ENCODE measurements at regions not wholly inside any gene's neighbourhood (a gene's known extent, or its start where the extent isn't known, plus 50 kb on each side); places are given as distances from the start of the nearest gene placed in this dataset.
"Not testable (repeated sequence)": the region's sequence is repeated elsewhere in the genome, so short reads cannot be mapped to it uniquely, and the experiment has no call there.

- DNase-seq: no peak
- no peaks in the 10 kb centered on the region for H3K9me3 ChIP-seq (ENCODE audit: control extremely low read depth in 1 of 5, control insufficient read depth in 4 of 5, insufficient read depth in 2 of 5, low read depth in 1 of 5, low read length in 4 of 5)
- H3K36me3 ChIP-seq (ENCODE audit: control insufficient read depth in 4 of 4, insufficient read depth in 4 of 4, low read length in 3 of 4): no peaks in the 10 kb centered on the region
- H3K27me3 ChIP-seq (replicated peaks in 2 of 5; ENCODE audit: control insufficient read depth in 4 of 5, insufficient read depth in 5 of 5, low read length in 4 of 5): no peaks in the 10 kb centered on the region
- 100% methylated on average over 2 of the region's 3 CpGs for WGBS (ENCODE audit: insufficient coverage)
- ChIA-PET CTCF (interaction anchor here (0.6 kb wide), 1 partner anchor 11 kb away, joined by 3 read pairs; no protein-coding TSS in a partner anchor), POLR2A (no interaction called here)
- no peak overlapping the region for H3K27ac ChIP-seq (ENCODE audit: insufficient read depth in 1 of 2, low read depth in 1 of 2, low read length in 2 of 2, poor library complexity in 1 of 2, severe bottlenecking in 2 of 2)
- no peak overlapping the region for H3K4me3 ChIP-seq (ENCODE audit: control insufficient read depth in 1 of 7, extremely low read depth in 1 of 7, insufficient read depth in 4 of 7, low read depth in 2 of 7, low read length in 6 of 7)
- H3K4me1 ChIP-seq (ENCODE audit: control extremely low read depth in 1 of 4, control insufficient read depth in 4 of 4, insufficient read depth in 4 of 4, low read length in 3 of 4): no peaks in the 10 kb centered on the region
These were observed 1066.7 kb upstream of the PCDH20 start for GRCh38 chr13:62482351-62482750.

- no peak overlapping the region for H3K4me3 ChIP-seq (ENCODE audit: control insufficient read depth in 1 of 7, extremely low read depth in 1 of 7, insufficient read depth in 4 of 7, low read depth in 2 of 7, low read length in 6 of 7)
- H3K27ac ChIP-seq (ENCODE audit: insufficient read depth in 1 of 2, low read depth in 1 of 2, low read length in 2 of 2, poor library complexity in 1 of 2, severe bottlenecking in 2 of 2): no peak overlapping the region
- CTCF ChIA-PET: no interaction called here
- no peaks in the 10 kb centered on the region for H3K4me1 ChIP-seq (ENCODE audit: control extremely low read depth in 1 of 4, control insufficient read depth in 4 of 4, insufficient read depth in 4 of 4, low read length in 3 of 4)
- POLR2A ChIA-PET: no interaction called here
- WGBS (ENCODE audit: insufficient coverage): 100% methylated on average over 2 of the region's 3 CpGs
- H3K27me3 ChIP-seq (replicated peaks in 2 of 5; ENCODE audit: control insufficient read depth in 4 of 5, insufficient read depth in 5 of 5, low read length in 4 of 5): no peaks in the 10 kb centered on the region
- H3K9me3 ChIP-seq (ENCODE audit: control extremely low read depth in 1 of 5, control insufficient read depth in 4 of 5, insufficient read depth in 2 of 5, low read depth in 1 of 5, low read length in 4 of 5): peaks cover 0 to 1% (median 0%) of the 10 kb centered on the region in 5 experiments
- DNase-seq: no peak
- no peaks in the 10 kb centered on the region for H3K36me3 ChIP-seq (ENCODE audit: control insufficient read depth in 4 of 4, insufficient read depth in 4 of 4, low read length in 3 of 4)
These were observed 1058.2 kb upstream of the PCDH20 start for GRCh38 chr13:62473944-62474237.

- Histone ChIP-seq H3K36me3 (ENCODE audit: control insufficient read depth in 4 of 4, insufficient read depth in 4 of 4, low read length in 3 of 4) (no peaks in the 10 kb centered on the region), H3K27me3 (replicated peaks in 2 of 5; ENCODE audit: control insufficient read depth in 4 of 5, insufficient read depth in 5 of 5, low read length in 4 of 5) (no peaks in the 10 kb centered on the region), H3K27ac (ENCODE audit: insufficient read depth in 1 of 2, low read depth in 1 of 2, low read length in 2 of 2, poor library complexity in 1 of 2, severe bottlenecking in 2 of 2) (no peak overlapping the region), H3K4me3 (ENCODE audit: control insufficient read depth in 1 of 7, extremely low read depth in 1 of 7, insufficient read depth in 4 of 7, low read depth in 2 of 7, low read length in 6 of 7) (no peak overlapping the region), H3K4me1 (ENCODE audit: control extremely low read depth in 1 of 4, control insufficient read depth in 4 of 4, insufficient read depth in 4 of 4, low read length in 3 of 4) (no peaks in the 10 kb centered on the region), H3K9me3 (ENCODE audit: control extremely low read depth in 1 of 5, control insufficient read depth in 4 of 5, insufficient read depth in 2 of 5, low read depth in 1 of 5, low read length in 4 of 5) (peaks cover 0 to 1% (median 0%) of the 10 kb centered on the region in 5 experiments)
- no peak for DNase-seq
- WGBS (ENCODE audit: insufficient coverage): 100% methylated on average over 1 of the region's 2 CpGs
- POLR2A ChIA-PET: no interaction called here
- CTCF ChIA-PET: no interaction called here
These were observed 1057.7 kb upstream of the PCDH20 start for GRCh38 chr13:62473190-62473943.

DNA sequence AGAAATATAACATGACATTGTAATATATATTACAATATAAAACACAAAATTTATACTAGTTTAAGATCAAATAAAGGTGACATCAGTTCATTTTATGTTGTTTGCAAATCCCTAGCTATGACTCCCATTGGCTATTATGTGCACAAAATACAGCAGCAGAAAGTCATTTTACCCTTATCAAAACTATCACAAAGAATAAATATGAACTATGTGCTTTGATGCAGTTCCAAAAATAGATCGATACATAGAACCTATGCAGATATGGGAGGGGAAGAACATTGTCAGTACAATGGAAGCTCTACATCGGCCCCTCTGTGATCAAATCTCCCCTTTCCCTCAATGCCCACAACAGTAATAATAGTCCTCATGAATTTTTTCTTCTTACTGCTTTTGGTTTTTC, 1038.1 kb upstream of the PCDH20 start:
- ChIA-PET POLR2A (no interaction called here), CTCF (interaction anchor here (1.4 kb wide), 1 partner anchor 10 kb away, joined by 3 read pairs; no protein-coding TSS in a partner anchor)
- H3K27ac ChIP-seq (ENCODE audit: insufficient read depth in 1 of 2, low read depth in 1 of 2, low read length in 2 of 2, poor library complexity in 1 of 2, severe bottlenecking in 2 of 2): no peak overlapping the region
- H3K4me1 ChIP-seq (ENCODE audit: control extremely low read depth in 1 of 4, control insufficient read depth in 4 of 4, insufficient read depth in 4 of 4, low read length in 3 of 4): no peaks in the 10 kb centered on the region
- no peaks in the 10 kb centered on the region for H3K9me3 ChIP-seq (ENCODE audit: control extremely low read depth in 1 of 5, control insufficient read depth in 4 of 5, insufficient read depth in 2 of 5, low read depth in 1 of 5, low read length in 4 of 5)
- no peak overlapping the region for H3K4me3 ChIP-seq (ENCODE audit: control insufficient read depth in 1 of 7, extremely low read depth in 1 of 7, insufficient read depth in 4 of 7, low read depth in 2 of 7, low read length in 6 of 7)
- no peaks in the 10 kb centered on the region for H3K36me3 ChIP-seq (ENCODE audit: control insufficient read depth in 4 of 4, insufficient read depth in 4 of 4, low read length in 3 of 4)
- H3K27me3 ChIP-seq (replicated peaks in 2 of 5; ENCODE audit: control insufficient read depth in 4 of 5, insufficient read depth in 5 of 5, low read length in 4 of 5): no peaks in the 10 kb centered on the region
- DNase-seq: no peak
- no CpG with 5 or more reads among the region's 2 CpGs for WGBS (ENCODE audit: insufficient coverage)

- 96% methylated on average over 3 of the region's 5 CpGs for WGBS (ENCODE audit: insufficient coverage)
These were observed 1035.1 kb upstream of the PCDH20 start for GRCh38 chr13:62450759-62451158.

DNA sequence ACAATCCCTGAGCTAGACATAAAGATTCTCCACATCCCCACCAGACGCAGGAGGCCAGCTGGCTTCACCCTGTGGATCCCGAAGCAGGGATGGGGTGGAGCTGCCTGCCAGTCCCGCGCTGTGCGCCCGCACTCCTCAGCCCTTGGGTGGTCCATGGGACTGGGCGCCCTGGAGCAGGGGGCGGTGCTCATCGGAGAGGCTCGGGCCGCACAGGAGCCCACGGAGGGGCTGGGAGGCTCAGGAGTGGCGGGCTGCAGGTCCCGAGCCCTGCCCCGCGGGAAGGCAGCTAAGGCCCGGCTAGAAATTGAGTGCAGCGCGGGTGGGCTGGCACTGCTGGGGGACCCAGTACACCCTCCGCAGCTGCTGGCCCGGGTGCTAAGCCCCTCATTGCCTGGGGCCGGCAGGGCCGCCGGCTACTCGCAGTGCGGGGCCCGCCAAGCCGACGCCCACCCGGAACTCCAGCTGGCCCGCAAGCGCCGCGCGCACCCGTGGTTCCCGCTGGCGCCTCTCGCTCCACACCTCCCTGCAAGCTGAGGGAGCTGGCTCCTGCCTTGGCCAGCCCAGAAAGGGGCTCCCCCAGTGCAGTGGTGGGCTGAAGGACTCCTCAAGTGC, 1032.2 kb upstream of the PCDH20 start:
- H3K9me3 ChIP-seq (ENCODE audit: control extremely low read depth in 1 of 5, control insufficient read depth in 4 of 5, insufficient read depth in 2 of 5, low read depth in 1 of 5, low read length in 4 of 5); H3K4me3 ChIP-seq (ENCODE audit: control insufficient read depth in 1 of 7, extremely low read depth in 1 of 7, insufficient read depth in 4 of 7, low read depth in 2 of 7, low read length in 6 of 7); H3K27ac ChIP-seq (ENCODE audit: insufficient read depth in 1 of 2, low read depth in 1 of 2, low read length in 2 of 2, poor library complexity in 1 of 2, severe bottlenecking in 2 of 2); H3K36me3 ChIP-seq (ENCODE audit: control insufficient read depth in 4 of 4, insufficient read depth in 4 of 4, low read length in 3 of 4); H3K27me3 ChIP-seq (replicated peaks in 2 of 5; ENCODE audit: control insufficient read depth in 4 of 5, insufficient read depth in 5 of 5, low read length in 4 of 5); DNase-seq; POLR2A ChIA-PET; H3K4me1 ChIP-seq (ENCODE audit: control extremely low read depth in 1 of 4, control insufficient read depth in 4 of 4, insufficient read depth in 4 of 4, low read length in 3 of 4); CTCF ChIA-PET: not testable (repeated sequence)
- 98% methylated on average over 35 of the region's 39 CpGs for WGBS (ENCODE audit: insufficient coverage)

More at GRCh38 chr13:62450759-62451158, 1035.1 kb upstream of the PCDH20 start:
- no peak for DNase-seq
- Histone ChIP-seq H3K4me3 (ENCODE audit: control insufficient read depth in 1 of 7, extremely low read depth in 1 of 7, insufficient read depth in 4 of 7, low read depth in 2 of 7, low read length in 6 of 7) (no peak overlapping the region), H3K36me3 (ENCODE audit: control insufficient read depth in 4 of 4, insufficient read depth in 4 of 4, low read length in 3 of 4) (no peaks in the 10 kb centered on the region), H3K9me3 (ENCODE audit: control extremely low read depth in 1 of 5, control insufficient read depth in 4 of 5, insufficient read depth in 2 of 5, low read depth in 1 of 5, low read length in 4 of 5) (no peaks in the 10 kb centered on the region), H3K27ac (ENCODE audit: insufficient read depth in 1 of 2, low read depth in 1 of 2, low read length in 2 of 2, poor library complexity in 1 of 2, severe bottlenecking in 2 of 2) (no peak overlapping the region), H3K27me3 (replicated peaks in 2 of 5; ENCODE audit: control insufficient read depth in 4 of 5, insufficient read depth in 5 of 5, low read length in 4 of 5) (no peaks in the 10 kb centered on the region), H3K4me1 (ENCODE audit: control extremely low read depth in 1 of 4, control insufficient read depth in 4 of 4, insufficient read depth in 4 of 4, low read length in 3 of 4) (no peaks in the 10 kb centered on the region)
- CTCF ChIA-PET: interaction anchor here (1.1 kb wide), 1 partner anchor 12 kb away, joined by 3 read pairs; no protein-coding TSS in a partner anchor
- POLR2A ChIA-PET: no interaction called here

DNA sequence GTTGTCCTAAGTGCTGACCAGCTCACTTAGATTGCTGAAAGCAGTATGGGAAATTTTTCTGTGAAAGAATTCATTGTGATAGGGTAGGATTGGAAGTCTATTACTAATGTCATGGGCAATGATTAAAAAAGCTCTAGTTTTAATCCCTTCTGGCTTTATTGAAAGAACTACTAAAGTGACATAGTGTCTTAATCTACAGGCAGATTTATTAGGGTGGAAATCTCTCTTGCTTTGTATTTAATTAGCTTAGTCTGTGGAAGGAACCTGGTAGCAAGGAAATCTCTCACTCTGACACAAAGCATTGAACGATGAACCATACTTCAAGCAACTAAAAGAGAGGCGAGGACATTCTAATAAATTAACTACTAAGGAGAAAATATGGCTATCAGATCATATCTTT, 1029.2 kb upstream of the PCDH20 start:
- H3K36me3 ChIP-seq (ENCODE audit: control insufficient read depth in 4 of 4, insufficient read depth in 4 of 4, low read length in 3 of 4): no peaks in the 10 kb centered on the region
- H3K9me3 ChIP-seq (ENCODE audit: control extremely low read depth in 1 of 5, control insufficient read depth in 4 of 5, insufficient read depth in 2 of 5, low read depth in 1 of 5, low read length in 4 of 5): no peaks in the 10 kb centered on the region
- H3K27me3 ChIP-seq (replicated peaks in 2 of 5; ENCODE audit: control insufficient read depth in 4 of 5, insufficient read depth in 5 of 5, low read length in 4 of 5): no peaks in the 10 kb centered on the region
- no peaks in the 10 kb centered on the region for H3K4me1 ChIP-seq (ENCODE audit: control extremely low read depth in 1 of 4, control insufficient read depth in 4 of 4, insufficient read depth in 4 of 4, low read length in 3 of 4)
- H3K27ac ChIP-seq (ENCODE audit: insufficient read depth in 1 of 2, low read depth in 1 of 2, low read length in 2 of 2, poor library complexity in 1 of 2, severe bottlenecking in 2 of 2): no peak overlapping the region
- H3K4me3 ChIP-seq (ENCODE audit: control insufficient read depth in 1 of 7, extremely low read depth in 1 of 7, insufficient read depth in 4 of 7, low read depth in 2 of 7, low read length in 6 of 7): no peak overlapping the region
- CTCF ChIA-PET: interaction anchor here (1.6 kb wide), 1 partner anchor 9 kb away, joined by 3 read pairs; no protein-coding TSS in a partner anchor
- POLR2A ChIA-PET: no interaction called here
- no CpG with 5 or more reads among the region's 2 CpGs for WGBS (ENCODE audit: insufficient coverage)
- DNase-seq: no peak
